ENCODE measurements at regions not wholly inside any gene's neighbourhood (a gene's known extent, or its start where the extent isn't known, plus 50 kb on each side); places are given as distances from the start of the nearest gene placed in this dataset.

GRCh38 chr2:175401956-175402469, 220.5 kb upstream of the ATP5MC3 start:
- no peaks in the 10 kb centered on the region for H3K4me1 Mint-ChIP-seq
- H3K36me3 Mint-ChIP-seq (ENCODE audit: low read depth): no peaks in the 10 kb centered on the region
- H3K27ac Mint-ChIP-seq: no peak overlapping the region
- ATAC-seq (ENCODE audit: low read depth) (no peak), DNase-seq (no peak)
- H3K27me3 Mint-ChIP-seq: no peaks in the 10 kb centered on the region
- H3K4me3 Mint-ChIP-seq: no peak overlapping the region
- ChIA-PET POLR2A (no interaction called here), CTCF (no interaction called here)
- intact Hi-C loops (cut with micrococcal nuclease): no loop called here
- H3K9me3 Mint-ChIP-seq: no peaks in the 10 kb centered on the region
- TF ChIP-seq, protein P1, sequence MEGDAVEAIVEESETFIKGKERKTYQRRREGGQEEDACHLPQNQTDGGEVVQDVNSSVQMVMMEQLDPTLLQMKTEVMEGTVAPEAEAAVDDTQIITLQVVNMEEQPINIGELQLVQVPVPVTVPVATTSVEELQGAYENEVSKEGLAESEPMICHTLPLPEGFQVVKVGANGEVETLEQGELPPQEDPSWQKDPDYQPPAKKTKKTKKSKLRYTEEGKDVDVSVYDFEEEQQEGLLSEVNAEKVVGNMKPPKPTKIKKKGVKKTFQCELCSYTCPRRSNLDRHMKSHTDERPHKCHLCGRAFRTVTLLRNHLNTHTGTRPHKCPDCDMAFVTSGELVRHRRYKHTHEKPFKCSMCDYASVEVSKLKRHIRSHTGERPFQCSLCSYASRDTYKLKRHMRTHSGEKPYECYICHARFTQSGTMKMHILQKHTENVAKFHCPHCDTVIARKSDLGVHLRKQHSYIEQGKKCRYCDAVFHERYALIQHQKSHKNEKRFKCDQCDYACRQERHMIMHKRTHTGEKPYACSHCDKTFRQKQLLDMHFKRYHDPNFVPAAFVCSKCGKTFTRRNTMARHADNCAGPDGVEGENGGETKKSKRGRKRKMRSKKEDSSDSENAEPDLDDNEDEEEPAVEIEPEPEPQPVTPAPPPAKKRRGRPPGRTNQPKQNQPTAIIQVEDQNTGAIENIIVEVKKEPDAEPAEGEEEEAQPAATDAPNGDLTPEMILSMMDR (IDR thresholded peaks at IDR 0.05): no peak

DNA sequence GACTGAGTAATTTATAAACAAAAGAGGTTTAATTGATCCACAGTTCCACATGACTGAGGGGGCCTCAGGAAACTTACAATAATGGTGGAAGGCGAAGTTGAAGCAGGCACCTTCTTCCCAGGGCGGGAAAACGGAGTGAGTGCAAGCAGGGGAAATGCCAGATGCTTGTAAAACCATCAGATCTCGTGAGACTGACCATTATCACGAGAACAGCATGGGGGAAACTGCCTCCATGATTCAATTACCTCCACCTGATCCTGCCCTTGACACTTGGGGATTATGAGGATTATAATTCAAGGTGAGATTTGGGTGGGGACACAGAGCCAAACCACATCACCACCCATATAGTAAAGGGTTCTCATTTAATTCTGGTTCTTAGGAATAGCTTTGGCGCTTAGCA, 219.5 kb upstream of the ATP5MC3 start:
- H3K4me3 Mint-ChIP-seq: no peak overlapping the region
- no peaks in the 10 kb centered on the region for H3K4me1 Mint-ChIP-seq
- intact Hi-C loops (cut with micrococcal nuclease): no loop called here
- ChIA-PET CTCF (no interaction called here), POLR2A (no interaction called here)
- H3K9me3 Mint-ChIP-seq: peaks cover 3% of the 10 kb centered on the region
- no peaks in the 10 kb centered on the region for H3K36me3 Mint-ChIP-seq (ENCODE audit: low read depth)
- ATAC-seq (ENCODE audit: low read depth): no peak
- TF ChIP-seq, protein P1 (IDR thresholded peaks at IDR 0.05): no peak
- no peak for DNase-seq
- no peak overlapping the region for H3K27ac Mint-ChIP-seq
- H3K27me3 Mint-ChIP-seq: no peaks in the 10 kb centered on the region

- Mint-ChIP-seq H3K36me3 (ENCODE audit: low read depth) (no peaks in the 10 kb centered on the region), H3K4me1 (no peaks in the 10 kb centered on the region), H3K27ac (no peak overlapping the region), H3K9me3 (peaks cover 3% of the 10 kb centered on the region), H3K27me3 (no peaks in the 10 kb centered on the region), H3K4me3 (no peak overlapping the region)
- DNase-seq (no peak), ATAC-seq (ENCODE audit: low read depth) (no peak)
- TF ChIP-seq, protein P1 (IDR thresholded peaks at IDR 0.05): no peak
- CTCF ChIA-PET: no interaction called here
- intact Hi-C loops (cut with micrococcal nuclease): no loop called here
- POLR2A ChIA-PET: no interaction called here
Measured at GRCh38 chr2:175399326-175399725, 217.8 kb upstream of the ATP5MC3 start.

DNA sequence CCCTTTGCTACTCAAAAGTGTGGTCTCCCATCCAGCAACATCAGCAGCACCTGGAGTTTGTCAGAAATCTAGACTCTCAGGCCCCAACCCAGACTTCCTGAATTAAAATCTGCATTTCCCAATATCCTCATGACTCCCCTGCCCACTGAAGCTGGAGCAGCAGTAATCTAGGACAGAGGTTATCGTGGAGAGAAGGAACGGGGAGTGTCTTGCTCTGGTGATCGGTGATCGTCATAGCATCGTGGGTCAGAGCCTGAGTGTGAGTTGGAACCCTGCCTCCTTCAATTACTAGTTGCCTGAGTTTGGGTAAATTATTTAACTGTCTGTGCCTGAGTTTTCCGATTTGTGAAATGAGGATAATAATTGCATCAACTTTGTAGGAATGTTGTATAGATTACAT, 217.3 kb upstream of the ATP5MC3 start:
- TF ChIP-seq, protein P1 (IDR thresholded peaks at IDR 0.05): no peak
- Mint-ChIP-seq H3K9me3 (peaks cover 3% of the 10 kb centered on the region), H3K27ac (no peak overlapping the region), H3K4me3 (no peak overlapping the region), H3K36me3 (ENCODE audit: low read depth) (no peaks in the 10 kb centered on the region), H3K27me3 (no peaks in the 10 kb centered on the region), H3K4me1 (no peaks in the 10 kb centered on the region)
- no peak for DNase-seq
- intact Hi-C loops (cut with micrococcal nuclease): no loop called here
- CTCF ChIA-PET: no interaction called here
- ATAC-seq (ENCODE audit: low read depth): no peak
- POLR2A ChIA-PET: no interaction called here

- Mint-ChIP-seq H3K36me3 (ENCODE audit: low read depth) (no peaks in the 10 kb centered on the region), H3K4me3 (no peak overlapping the region), H3K27me3 (no peaks in the 10 kb centered on the region), H3K9me3 (peaks cover 3% of the 10 kb centered on the region), H3K27ac (no peak overlapping the region), H3K4me1 (no peaks in the 10 kb centered on the region)
- no peak for DNase-seq
- ATAC-seq (ENCODE audit: low read depth): no peak
- TF ChIP-seq, protein P1 (IDR thresholded peaks at IDR 0.05): no peak
- intact Hi-C loops (cut with micrococcal nuclease): no loop called here
- CTCF ChIA-PET: no interaction called here
- POLR2A ChIA-PET: no interaction called here
Measured at GRCh38 chr2:175396696-175397095, 215.2 kb upstream of the ATP5MC3 start.

Measured in activated B cell treated with CpG ODN at 0.5 μM for 24 hours (primary cell).